Inflammatory macrophage treated with lipopolysaccharide for 4 hours (primary cell): ENCODE measurements at regions not wholly inside any gene's neighbourhood (a gene's known extent, or its start where the extent isn't known, plus 50 kb on each side); places are given as distances from the start of the nearest gene placed in this dataset.
A peak's percentile ranks its signal among the peaks of the same experiment; 100 is the strongest.

Experiments used
- DNase-seq: peaks from one replicate; pipeline ENCODE4 v3.0.0-alpha.2; 2020

GRCh38 chr17:34733333-34733732 lies 154.0 kb downstream of the TMEM132E start:
- DNase-seq = no peak

- no peak for DNase-seq
These were observed 151.4 kb downstream of the TMEM132E start for GRCh38 chr17:34730816-34731215.

GRCh38 chr17:34728771-34729310 lies 149.5 kb downstream of the TMEM132E start:
- no peak for DNase-seq

- DNase-seq = no peak
These were observed 148.2 kb downstream of the TMEM132E start for GRCh38 chr17:34727601-34728000.

- DNase-seq = no peak
These were observed 147.4 kb downstream of the TMEM132E start for GRCh38 chr17:34726536-34727384.

- DNase-seq = no peak
These were observed 146.3 kb downstream of the TMEM132E start for GRCh38 chr17:34725725-34726124.

GRCh38 chr17:34725008-34725407 lies 145.6 kb downstream of the TMEM132E start:
- DNase-seq = no peak

GRCh38 chr17:34723875-34724274 lies 144.5 kb downstream of the TMEM132E start:
- no peak for DNase-seq

- no peak for DNase-seq
These were observed 141.9 kb downstream of the TMEM132E start for GRCh38 chr17:34721326-34721725.

GRCh38 chr17:34720760-34721159 lies 141.4 kb downstream of the TMEM132E start:
- no peak for DNase-seq

GRCh38 chr17:34719569-34719968 lies 140.2 kb downstream of the TMEM132E start:
- DNase-seq = no peak

- no peak for DNase-seq
These were observed 137.7 kb downstream of the TMEM132E start for GRCh38 chr17:34717092-34717491.

- no peak for DNase-seq
These were observed 136.9 kb downstream of the TMEM132E start for GRCh38 chr17:34716291-34716690.

- DNase-seq = no peak
These were observed 136.1 kb downstream of the TMEM132E start for GRCh38 chr17:34715504-34715903.

GRCh38 chr17:34714475-34715410 lies 135.4 kb downstream of the TMEM132E start:
- no peak for DNase-seq

- DNase-seq = no peak
These were observed 134.3 kb downstream of the TMEM132E start for GRCh38 chr17:34713687-34714086.

GRCh38 chr17:34712481-34713195 lies 133.3 kb downstream of the TMEM132E start:
- no peak for DNase-seq

GRCh38 chr17:34711646-34712045 lies 132.3 kb downstream of the TMEM132E start:
- no peak for DNase-seq

- DNase-seq = no peak
These were observed 130.8 kb downstream of the TMEM132E start for GRCh38 chr17:34710226-34710625.

- no peak for DNase-seq
These were observed 129.9 kb downstream of the TMEM132E start for GRCh38 chr17:34709158-34709754.

- DNase-seq = no peak
These were observed 126.6 kb downstream of the TMEM132E start for GRCh38 chr17:34706029-34706428.

GRCh38 chr17:34703533-34703932 lies 124.2 kb downstream of the TMEM132E start:
- peak; percentile 11 for DNase-seq
